Kidney (tissue), 13 donors: ENCODE measurements at regions not wholly inside any gene's neighbourhood (a gene's known extent, or its start where the extent isn't known, plus 50 kb on each side); places are given as distances from the start of the nearest gene placed in this dataset.

ENCODE experiments used
- DNase-seq, 5 donors: peaks; one replicate each; pipeline ENCODE4 v3.0.0-alpha.2; 2013 to 2020
- FAIRE-seq: peaks from 2 replicates; lab custom pipeline; 2012; peaks lifted over from hg19 to GRCh38; lab: Jason Lieb, UNC
- H3K27ac ChIP-seq, 2 donors: one replicate each; pipeline ENCODE4 v1.7.0; 2013; ENCODE audit warnings: low read depth in 2 of 2, low read length in 2 of 2, inconsistent platforms in 1 of 2
- H3K27me3 ChIP-seq: one replicate; pipeline ENCODE4 v1.7.1; 2013; ENCODE audit warnings: low read length, inconsistent platforms; ENCODE audit not compliant: control insufficient read depth, insufficient read depth
- H3K36me3 ChIP-seq, 3 donors: one replicate each; pipeline versions ENCODE4 v1.7.0 to v1.7.1; 2013; ENCODE audit warnings: low read length in 3 of 3, control low read depth in 1 of 3, inconsistent platforms in 1 of 3; ENCODE audit not compliant: insufficient read depth in 3 of 3, control insufficient read depth in 2 of 3
- H3K4me1 ChIP-seq, 3 donors: one replicate each; pipeline versions ENCODE4 v1.7.0 to v1.7.1; 2013; ENCODE audit warnings: low read length in 3 of 3, inconsistent platforms in 1 of 3, low read depth in 1 of 3; ENCODE audit not compliant: control insufficient read depth in 2 of 3, insufficient read depth in 2 of 3
- H3K4me3 ChIP-seq, 3 donors: one replicate each; pipeline versions ENCODE4 v1.7.0 to v1.8.1; 2013; ENCODE audit warnings: low read length in 3 of 3, control low read depth in 1 of 3, inconsistent platforms in 1 of 3
- H3K9ac ChIP-seq, 3 donors: one replicate each; pipeline versions ENCODE4 v1.7.0 to v1.7.1; 2013; ENCODE audit warnings: low read length in 3 of 3, control low read depth in 1 of 3, inconsistent platforms in 1 of 3
- H3K9me3 ChIP-seq, 3 donors: one replicate each; pipeline versions ENCODE4 v1.7.0 to v1.7.1; 2013; ENCODE audit warnings: low read length in 3 of 3, control low read depth in 1 of 3, inconsistent platforms in 1 of 3; ENCODE audit not compliant: control insufficient read depth in 2 of 3, insufficient read depth in 1 of 3
- intact Hi-C: fragments of 100-400 bp; cut with DNase I; formaldehyde crosslinking; loops from one replicate; pipeline ENCODE4 v1.11.1; 2022
- TF ChIP-seq, protein P1 (sequence below): IDR thresholded peaks from 3 replicates; pipeline ENCODE4 v1.5.1; 2012; ENCODE audit warnings: mild to moderate bottlenecking, moderate library complexity, borderline replicate concordance; ENCODE audit not compliant: insufficient read depth; ENCODE audit errors: extremely low read depth
- donor health status: control.
- donor health status: control.
- donor health status: control.
- donor health status: control.
- donor health status: control.
- donor health status: DM: yes; HTN: yes; CAD: no.
- donor health status: Normal renal cell carcinoma (clear cell type).

DNA sequence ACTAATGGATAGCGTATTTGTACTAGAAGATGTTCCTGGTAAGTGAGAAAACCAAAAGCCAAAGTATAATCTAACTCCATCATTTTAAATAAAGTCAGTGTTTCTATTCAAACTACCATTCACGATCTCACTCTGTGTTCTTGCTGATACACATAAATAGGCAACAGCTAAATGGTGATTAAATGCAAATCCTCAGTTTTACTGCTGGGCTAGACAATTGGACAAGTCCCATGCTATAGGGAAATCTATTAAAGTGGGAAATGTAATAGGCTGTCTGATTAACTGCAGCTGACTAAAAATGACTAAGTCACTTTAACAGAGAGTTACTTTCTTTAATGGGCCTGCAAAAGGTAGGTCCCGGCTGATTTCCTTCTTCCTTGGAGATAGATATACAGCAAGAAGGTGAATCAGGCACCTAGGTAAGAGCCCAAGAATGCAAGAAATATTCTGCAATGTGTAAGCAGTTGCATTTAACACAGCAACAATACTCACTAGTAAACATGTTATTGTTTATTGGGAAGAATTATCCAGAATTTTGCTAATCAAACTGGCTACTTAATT is 298.4 kb downstream of the SLITRK6 start:
- intact Hi-C loops, result no loop called here
- Histone ChIP-seq H3K9ac (no peak overlapping the region), H3K9me3 (no peaks in the 10 kb centered on the region), H3K27me3 (no peaks in the 10 kb centered on the region), H3K27ac (no peak overlapping the region), H3K4me1 (no peaks in the 10 kb centered on the region), H3K4me3 (no peak overlapping the region), H3K36me3 (no peaks in the 10 kb centered on the region)
- TF ChIP-seq, protein P1, sequence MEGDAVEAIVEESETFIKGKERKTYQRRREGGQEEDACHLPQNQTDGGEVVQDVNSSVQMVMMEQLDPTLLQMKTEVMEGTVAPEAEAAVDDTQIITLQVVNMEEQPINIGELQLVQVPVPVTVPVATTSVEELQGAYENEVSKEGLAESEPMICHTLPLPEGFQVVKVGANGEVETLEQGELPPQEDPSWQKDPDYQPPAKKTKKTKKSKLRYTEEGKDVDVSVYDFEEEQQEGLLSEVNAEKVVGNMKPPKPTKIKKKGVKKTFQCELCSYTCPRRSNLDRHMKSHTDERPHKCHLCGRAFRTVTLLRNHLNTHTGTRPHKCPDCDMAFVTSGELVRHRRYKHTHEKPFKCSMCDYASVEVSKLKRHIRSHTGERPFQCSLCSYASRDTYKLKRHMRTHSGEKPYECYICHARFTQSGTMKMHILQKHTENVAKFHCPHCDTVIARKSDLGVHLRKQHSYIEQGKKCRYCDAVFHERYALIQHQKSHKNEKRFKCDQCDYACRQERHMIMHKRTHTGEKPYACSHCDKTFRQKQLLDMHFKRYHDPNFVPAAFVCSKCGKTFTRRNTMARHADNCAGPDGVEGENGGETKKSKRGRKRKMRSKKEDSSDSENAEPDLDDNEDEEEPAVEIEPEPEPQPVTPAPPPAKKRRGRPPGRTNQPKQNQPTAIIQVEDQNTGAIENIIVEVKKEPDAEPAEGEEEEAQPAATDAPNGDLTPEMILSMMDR, result no peak
- DNase-seq (no peak), FAIRE-seq (no peak)

DNA sequence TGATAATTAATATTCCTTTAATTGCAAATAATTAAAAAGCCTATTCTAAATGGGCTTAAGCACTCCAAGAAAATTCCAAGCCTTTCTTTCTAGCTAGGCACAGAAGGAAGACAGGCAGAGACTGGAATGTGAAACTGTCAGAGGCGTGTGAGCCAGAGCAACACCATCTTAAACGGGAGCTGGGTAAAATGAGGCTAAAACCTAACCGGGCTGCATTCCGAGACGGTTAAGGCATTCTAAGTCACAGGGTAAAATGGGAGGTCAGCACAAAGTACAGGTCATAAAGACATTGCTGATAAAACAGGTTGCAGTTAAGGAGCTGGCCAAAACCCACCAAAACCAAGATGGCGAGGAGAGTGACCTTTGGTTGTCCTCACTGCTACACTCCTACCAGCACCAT is 300.4 kb downstream of the SLITRK6 start:
- Histone ChIP-seq H3K9ac (no peak overlapping the region), H3K27me3 (no peaks in the 10 kb centered on the region), H3K4me1 (no peaks in the 10 kb centered on the region), H3K36me3 (no peaks in the 10 kb centered on the region), H3K4me3 (no peak overlapping the region), H3K9me3 (no peaks in the 10 kb centered on the region), H3K27ac (no peak overlapping the region)
- no peak for DNase-seq
- FAIRE-seq, result no peak
- intact Hi-C loops, result no loop called here
- TF ChIP-seq, protein P1, result no peak

DNA sequence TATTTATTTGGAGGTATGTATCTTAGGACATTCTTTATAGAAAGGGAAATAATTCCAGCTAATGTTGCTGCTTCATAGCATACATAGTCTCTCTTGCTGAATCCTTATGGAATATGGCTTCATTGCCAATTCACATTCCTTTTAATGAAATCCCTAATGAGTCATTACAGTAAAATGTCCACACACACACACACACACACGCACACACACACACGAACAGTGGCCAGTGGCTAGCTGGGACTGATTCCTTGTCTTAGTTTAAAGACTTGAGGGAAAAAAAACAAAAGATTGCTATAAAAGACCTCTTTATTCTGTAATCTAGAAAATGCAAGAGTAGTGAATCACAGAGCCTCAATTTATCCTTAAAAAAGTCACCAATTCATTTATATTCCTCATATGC is 301.6 kb downstream of the SLITRK6 start:
- Histone ChIP-seq H3K4me3 (no peak overlapping the region), H3K4me1 (no peaks in the 10 kb centered on the region), H3K9me3 (no peaks in the 10 kb centered on the region), H3K9ac (no peak overlapping the region), H3K27me3 (no peaks in the 10 kb centered on the region), H3K27ac (no peak overlapping the region), H3K36me3 (no peaks in the 10 kb centered on the region)
- FAIRE-seq (no peak), DNase-seq (no peak)
- intact Hi-C loops, result no loop called here
- TF ChIP-seq, protein P1, result no peak

DNA sequence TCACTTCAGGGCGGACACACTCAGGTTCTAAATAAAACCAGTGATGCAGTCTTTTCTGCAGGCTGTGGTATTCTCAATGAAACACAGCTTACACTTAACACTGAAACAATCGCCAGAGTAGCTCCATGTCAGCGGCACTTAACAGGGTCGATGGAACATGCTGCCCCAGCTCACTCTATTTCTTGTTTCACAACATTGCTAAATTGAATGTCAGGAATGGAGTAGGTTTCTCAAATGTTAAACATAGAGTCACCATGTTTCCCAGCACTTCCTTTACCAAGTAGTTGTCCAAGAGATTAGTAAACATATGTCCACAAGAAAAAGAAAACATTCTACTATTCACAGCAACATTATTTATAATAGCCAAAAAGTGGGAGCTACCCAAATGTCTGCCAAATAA is 306.9 kb downstream of the SLITRK6 start:
- DNase-seq, result no peak
- Histone ChIP-seq H3K4me1 (no peaks in the 10 kb centered on the region), H3K9ac (no peak overlapping the region), H3K36me3 (no peaks in the 10 kb centered on the region), H3K9me3 (no peaks in the 10 kb centered on the region), H3K27me3 (no peaks in the 10 kb centered on the region), H3K27ac (no peak overlapping the region), H3K4me3 (no peak overlapping the region)
- TF ChIP-seq, protein P1, result no peak
- intact Hi-C loops, result no loop called here
- no peak for FAIRE-seq
